ENCODE measurements at regions not wholly inside any gene's neighbourhood (a gene's known extent, or its start where the extent isn't known, plus 50 kb on each side); places are given as distances from the start of the nearest gene placed in this dataset.

DNA sequence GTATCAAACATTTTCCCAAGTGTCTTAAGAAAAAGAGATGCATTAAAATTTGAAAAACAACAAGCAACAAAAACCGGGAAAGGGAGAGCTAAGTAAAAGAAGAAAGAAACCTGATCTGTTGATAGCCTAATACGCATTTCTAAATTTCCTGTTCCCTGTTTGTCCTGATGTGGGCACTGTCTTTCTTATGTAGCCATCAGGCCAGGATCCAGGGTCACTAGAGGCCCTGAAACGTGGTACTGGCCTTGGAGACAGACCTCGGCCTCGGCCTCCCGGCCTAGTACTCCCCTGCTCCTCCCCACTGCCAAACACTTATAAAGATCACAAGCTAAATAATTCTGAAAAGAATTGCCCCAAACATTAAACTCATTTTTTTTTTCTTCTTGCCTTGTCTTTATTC, 547.2 kb downstream of the IRX1 start:
- no peak for DNase-seq

DNA sequence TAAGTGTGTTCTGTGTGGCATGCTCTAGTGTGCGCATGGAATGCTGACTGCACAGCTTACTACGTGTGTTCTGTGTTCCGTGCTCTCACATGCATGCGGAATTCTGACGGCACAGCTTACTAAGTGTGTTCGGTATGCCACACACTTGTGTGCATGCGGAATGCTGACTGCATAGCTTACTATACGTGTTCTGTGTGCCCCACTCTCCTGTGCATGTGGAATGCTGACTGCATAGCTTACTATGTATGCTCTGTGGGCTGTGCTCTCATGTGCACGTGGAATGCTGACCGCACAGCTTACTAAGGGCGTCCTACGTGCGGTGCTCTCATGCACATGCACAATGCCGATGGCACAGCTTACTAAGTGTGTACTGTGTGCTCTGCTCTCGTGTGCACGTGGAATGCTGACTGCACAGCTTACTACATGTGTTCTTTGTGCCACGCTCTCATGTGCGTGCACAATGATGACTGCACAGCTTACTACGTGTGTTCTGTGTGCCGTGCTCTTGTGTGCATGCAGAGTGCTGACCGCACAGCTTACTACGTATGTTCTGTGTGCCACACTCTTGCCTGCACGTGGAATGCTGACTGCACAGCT, 548.9 kb downstream of the IRX1 start:
- DNase-seq = no peak

- no peak for DNase-seq
These were observed 549.9 kb downstream of the IRX1 start for GRCh38 chr5:4145511-4145910.

DNA sequence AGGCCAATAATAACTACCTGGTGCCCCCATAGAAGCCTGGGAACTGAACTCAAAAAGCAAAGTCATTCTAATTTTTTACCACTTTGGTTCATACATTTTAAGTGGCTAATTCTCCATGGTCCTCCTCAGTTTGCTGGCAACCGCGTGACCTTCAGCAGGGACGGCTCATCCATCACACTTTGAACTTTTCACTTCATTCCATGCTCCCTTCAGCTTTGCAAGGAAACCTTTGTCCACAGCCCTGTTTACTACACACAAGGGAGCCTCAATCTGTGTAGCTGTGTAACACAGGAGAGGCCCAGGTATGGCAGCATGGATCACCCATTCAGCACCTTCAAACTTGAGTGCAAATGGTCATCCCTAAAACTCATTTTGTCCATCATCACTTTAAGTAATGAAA, 552.4 kb downstream of the IRX1 start:
- DNase-seq = no peak

DNA sequence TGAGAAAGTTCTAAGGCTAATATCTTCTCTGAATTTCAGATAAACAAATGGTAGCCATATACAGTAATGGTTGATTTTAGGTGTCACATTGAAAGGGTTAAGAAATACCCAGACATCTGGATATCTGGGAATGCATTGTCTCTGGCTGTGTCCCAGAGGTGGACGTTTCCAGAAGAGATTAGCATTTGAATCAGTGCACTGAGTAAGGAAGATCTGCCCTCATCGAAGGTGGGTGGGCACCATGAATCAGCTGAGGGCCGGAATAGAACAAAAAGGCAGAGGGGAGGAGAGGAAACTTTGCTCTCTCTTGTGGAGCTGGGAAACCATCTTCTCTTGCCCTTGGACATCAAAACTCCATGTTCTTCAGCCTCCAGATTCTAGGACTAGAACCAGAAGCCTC, 554.4 kb downstream of the IRX1 start:
- no peak for DNase-seq

GRCh38 chr5:4156153-4156552, 560.5 kb downstream of the IRX1 start:
- no peak for DNase-seq

- no peak for DNase-seq
These were observed 561.3 kb downstream of the IRX1 start for GRCh38 chr5:4156889-4157288.

DNA sequence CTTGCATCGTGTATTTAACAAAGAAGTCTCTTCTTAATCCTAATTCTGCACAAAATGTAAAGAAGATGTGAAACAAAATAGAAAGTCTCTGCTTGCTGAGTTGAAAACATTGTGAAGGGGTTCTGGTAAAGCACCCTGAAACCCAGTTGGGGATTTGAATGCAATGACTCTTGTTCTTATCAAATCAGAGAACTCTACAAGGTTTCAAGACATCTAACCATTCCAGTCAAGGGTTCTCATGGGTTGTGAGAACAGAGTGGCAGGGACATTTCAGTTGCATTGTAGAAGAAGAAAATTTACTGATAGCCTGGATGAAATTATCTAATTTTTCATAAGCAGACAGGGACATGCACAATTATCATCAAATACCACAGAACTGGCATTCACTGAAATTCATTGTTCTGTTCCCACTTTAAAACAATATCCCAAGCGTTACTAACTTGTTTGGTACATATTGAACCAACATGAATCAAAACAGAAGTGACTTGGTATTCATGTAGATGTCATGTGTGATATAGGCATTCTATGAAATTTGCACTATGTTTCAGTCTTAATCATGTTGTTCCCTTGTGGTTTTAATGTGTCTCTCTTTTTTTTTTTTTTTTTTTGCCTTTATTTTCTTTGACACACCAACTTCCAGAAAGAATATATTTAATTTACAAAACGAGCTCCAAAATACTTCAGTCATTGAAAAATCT, 563.3 kb downstream of the IRX1 start:
- DNase-seq = no peak

GRCh38 chr5:4159681-4160080, 564.0 kb downstream of the IRX1 start:
- no peak for DNase-seq

- DNase-seq = no peak
These were observed 568.5 kb downstream of the IRX1 start for GRCh38 chr5:4164167-4164566.

DNA sequence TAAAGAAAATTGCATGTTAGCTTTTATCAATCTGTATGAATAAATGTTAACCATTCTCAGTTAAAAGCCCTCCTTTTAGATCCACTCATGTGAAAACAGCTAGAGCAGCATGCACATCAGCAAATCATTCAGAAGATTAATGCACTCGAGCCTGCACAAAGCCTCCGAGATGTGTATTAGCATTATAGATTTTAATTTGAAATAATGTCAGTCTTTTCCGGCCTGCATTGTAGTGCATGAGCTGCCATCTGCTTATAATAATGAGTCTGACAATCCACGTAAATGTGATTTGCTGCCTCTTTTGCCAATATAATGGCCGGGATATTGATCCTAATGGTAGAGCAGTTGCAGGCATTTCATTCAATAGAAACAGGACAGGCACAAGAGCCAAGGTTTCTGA, 585.1 kb downstream of the IRX1 start:
- DNase-seq = no peak

DNA sequence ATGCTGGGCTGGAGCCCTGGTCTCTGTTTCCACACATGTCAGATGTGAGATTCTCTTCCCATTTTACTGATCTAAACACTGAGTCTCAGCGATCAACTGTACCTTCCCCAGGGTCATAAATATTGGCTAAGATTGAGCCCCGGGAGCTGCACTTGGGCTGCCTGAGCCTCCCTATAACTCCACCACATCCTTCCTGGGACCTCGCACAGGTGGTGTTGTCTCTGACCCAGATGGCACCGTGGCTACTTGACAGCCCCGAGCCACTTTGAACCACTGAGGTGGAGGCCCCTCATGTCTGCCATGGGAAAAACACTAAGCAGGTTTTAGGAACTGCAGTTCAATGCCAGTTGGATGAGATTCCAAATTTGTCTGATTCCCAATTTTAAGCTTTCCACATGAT, 586.5 kb downstream of the IRX1 start:
- no peak for DNase-seq

GRCh38 chr5:4185127-4185526, 589.5 kb downstream of the IRX1 start:
- no peak for DNase-seq

- no peak for DNase-seq
These were observed 593.1 kb downstream of the IRX1 start for GRCh38 chr5:4188704-4189103.

DNA sequence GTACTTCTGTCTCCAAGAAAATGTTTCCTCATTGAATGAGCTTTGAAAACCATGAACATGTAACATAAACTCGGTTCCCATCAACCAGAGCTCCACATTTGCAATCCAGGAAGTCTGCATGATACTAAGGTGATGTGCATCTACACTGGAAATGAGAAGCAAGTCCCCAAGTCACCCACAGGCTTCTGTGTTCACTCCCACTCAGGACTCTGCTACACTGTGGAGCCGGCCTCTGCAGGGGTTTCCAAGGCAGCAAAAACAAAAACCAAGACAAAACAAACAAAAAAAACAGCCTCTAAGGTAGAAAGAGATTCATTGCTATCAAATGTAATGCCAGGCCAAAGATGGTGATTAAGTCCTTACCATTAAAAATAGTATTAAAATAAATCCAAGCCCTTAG, 593.7 kb downstream of the IRX1 start:
- DNase-seq = no peak

GRCh38 chr5:4191041-4191440, 595.4 kb downstream of the IRX1 start:
- DNase-seq = no peak

GRCh38 chr5:4191703-4192102, 596.1 kb downstream of the IRX1 start:
- no peak for DNase-seq

GRCh38 chr5:4192111-4192510, 596.5 kb downstream of the IRX1 start:
- no peak for DNase-seq

GRCh38 chr5:4196744-4197143, 601.1 kb downstream of the IRX1 start:
- DNase-seq = no peak

- DNase-seq = no peak
These were observed 601.5 kb downstream of the IRX1 start for GRCh38 chr5:4197151-4197550.

- no peak for DNase-seq
These were observed 602.8 kb downstream of the IRX1 start for GRCh38 chr5:4198461-4198860.

DNA sequence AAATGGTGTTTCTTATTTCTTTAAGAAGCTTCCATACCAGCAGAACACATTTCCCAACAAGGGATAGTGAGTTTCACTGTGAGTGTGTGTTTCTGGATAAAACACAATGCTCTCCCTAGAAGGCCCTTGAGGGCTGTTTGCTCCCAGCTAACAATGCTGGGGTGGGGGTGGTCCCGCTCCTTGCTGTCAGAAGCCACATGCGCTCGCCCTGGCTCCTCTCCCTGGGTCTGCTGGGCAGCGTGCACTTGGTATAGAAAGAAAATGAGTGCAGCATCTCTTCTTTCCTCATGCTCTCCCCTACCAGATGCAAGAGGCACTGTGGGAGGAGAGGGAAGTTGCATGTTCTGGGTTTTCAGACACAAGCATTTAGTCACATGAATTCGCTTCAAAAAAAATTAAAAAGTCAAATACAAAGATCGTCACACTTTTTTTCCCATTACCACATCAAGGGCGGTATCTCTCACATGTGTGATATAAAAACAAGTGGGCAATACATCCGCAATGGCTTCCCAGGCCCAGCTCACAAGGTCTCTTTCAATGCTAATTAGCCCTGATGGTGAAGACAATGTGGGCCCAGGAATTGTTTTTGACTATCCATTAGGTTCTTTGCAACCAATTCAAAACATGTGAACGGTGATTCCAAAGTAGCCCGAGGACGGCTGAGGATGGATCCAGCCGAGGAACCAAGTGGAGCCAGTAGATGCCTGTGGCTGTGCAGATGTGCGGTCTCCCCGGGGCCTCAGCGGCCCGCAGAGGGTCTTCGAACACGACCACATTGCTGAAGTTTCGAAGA, 603.6 kb downstream of the IRX1 start:
- no peak for DNase-seq

DNA sequence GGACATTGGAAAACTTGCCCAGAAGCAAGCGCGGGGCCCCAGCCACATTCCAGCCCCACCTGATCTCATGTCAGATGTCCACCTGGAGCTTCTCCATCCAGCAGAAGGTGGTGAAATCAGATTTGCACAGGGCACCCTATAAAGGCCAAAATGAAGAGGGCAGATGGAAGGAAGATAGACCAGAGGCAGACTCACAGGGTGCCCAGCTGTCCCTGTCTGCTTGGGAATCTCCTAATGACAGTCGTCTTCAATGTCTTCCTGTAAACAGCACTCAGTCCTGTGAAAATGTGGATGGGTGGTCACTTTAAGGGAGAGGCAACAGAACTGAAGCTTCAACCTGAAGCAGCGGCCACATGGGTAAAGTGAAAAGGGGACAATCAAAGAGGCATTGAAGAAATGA, 607.5 kb downstream of the IRX1 start:
- no peak for DNase-seq

All from left hindlimb (tissue), 1 donor.